GM21723 (cell line): ENCODE measurements at regions not wholly inside any gene's neighbourhood (a gene's known extent, or its start where the extent isn't known, plus 50 kb on each side); places are given as distances from the start of the nearest gene placed in this dataset.

Source experiments
- ATAC-seq: cut with Tn5 transposase; IDR thresholded peaks from one replicate; pipeline ENCODE4 v1.9.1; 2021; ENCODE audit warnings: mild to moderate bottlenecking, moderate library complexity; ENCODE audit not compliant: unreplicated experiment

DNA sequence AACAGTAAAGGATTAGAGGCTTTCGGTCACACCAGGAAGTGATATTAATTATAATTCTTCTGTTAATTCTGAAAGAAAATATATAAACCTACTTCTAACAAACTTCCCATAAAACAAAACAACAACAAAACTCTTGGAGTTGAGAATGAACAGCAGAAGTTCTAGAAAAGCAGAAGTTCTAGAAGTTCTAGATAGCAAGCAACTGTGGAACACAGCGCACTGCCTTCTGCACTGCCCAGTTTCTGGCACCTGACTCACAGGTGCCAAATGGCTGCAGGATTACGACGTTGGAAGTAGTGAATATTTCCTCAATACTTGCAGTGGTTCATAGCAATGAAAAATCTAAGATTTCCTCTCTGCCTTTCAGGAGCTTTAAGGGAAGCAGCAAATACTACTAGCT lies 132.2 kb downstream of the OR13A1 start:
- ATAC-seq: no peak

- ATAC-seq: no peak
Measured at GRCh38 chr10:45197816-45198485, 117.5 kb downstream of the OR13A1 start.

DNA sequence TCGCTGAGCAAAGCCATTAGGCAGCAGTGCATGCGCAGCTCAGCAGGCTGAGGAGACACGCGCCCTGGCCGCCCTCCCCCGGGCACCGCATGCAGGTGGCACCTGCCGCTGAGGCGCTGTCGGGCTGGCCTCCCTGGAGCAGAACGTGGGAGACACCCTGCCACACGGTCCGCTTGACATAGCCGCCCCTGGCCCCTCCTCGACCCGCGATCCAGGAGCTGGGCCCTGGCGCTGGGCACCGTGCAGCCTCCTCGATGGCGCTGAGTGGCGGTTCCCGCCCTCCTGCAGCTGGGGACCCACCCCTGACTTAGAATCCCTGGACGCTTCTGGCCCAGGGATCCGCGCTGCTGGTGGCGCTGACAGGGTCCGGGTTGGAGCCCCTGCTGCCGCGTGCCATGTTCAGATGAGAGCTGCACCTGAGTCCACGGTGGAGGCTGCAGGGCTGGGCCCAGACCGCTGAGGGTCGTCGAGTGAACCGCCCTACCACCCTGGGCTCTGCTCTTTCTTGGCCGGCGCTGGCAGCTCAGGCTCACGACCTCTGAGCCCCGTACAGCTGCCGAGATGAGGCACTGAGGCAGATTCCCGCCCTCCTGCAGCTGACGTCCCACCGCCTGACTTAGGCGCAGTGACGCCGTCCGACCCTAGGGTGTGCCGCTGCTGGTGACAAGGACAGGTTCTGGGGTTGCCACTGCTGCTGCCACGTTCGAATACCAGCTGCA lies 116.8 kb downstream of the OR13A1 start:
- no peak for ATAC-seq

GRCh38 chr10:45199205-45199740 lies 116.1 kb downstream of the OR13A1 start:
- ATAC-seq: no peak

DNA sequence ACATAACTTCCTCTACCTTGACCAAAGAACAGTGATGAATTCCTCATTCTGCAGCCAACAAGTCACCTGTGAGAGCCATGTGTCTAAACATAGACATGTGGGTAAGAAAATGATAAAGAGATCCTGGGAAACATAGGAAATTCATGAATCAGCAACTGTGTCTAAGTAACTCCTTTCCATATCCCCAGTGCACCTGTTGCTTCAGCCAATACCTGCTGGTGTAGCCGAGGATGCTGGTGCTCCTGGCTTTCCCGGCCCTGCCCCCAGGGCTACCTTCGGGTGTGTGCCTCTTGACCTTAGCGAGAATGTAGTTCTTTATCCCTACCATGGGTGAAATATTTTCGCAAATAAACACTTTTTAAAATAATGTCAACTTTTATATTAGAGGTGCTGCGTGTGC lies 114.1 kb downstream of the OR13A1 start:
- no peak for ATAC-seq

GRCh38 chr10:45202242-45202641 lies 113.2 kb downstream of the OR13A1 start:
- ATAC-seq: no peak

DNA sequence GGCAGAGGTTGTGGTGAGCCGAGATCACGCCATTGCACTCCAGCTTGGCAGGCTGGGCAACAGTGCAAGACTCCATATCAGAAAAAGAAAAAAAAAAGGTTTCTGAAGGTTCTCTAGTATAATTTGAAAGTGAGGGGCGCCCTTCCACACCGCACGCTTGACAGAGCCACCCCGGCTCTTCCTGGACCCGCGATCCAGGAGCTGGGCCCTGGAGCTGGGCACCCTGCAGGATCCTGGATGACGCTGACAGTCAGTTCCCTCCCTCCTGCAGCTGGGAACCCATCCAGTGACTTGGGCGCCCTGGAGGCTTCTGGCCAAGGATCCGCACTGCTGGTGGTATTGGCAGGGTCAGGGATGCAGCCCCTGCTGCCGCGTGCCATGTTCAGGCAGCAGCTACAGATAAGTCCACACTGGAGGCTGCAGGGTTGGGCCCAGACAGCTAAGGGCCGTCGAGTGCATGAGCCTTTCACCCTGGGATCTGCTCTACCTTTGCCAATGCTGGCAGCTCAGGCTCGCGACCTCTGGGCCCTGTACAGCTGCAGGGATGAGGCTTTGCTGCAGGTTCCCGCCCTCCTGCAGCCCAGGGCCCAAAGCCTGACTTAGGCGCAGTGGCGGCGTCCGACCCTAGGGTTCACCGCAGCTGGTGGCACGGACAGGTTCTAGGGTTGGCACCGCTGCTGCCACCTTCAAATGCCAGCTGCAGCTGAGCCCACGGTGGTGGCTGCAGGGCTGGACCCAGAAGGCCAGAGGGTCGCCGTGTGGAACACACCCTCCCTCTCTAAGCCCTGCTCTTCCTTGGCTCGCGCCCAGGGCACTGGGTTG lies 110.2 kb downstream of the OR13A1 start:
- no peak for ATAC-seq

- no peak for ATAC-seq
Measured at GRCh38 chr10:45209888-45210287, 105.5 kb downstream of the OR13A1 start.

GRCh38 chr10:45211576-45211975 lies 103.8 kb downstream of the OR13A1 start:
- no peak for ATAC-seq

- no peak for ATAC-seq
Measured at GRCh38 chr10:45219416-45219815, 96.0 kb downstream of the OR13A1 start.

DNA sequence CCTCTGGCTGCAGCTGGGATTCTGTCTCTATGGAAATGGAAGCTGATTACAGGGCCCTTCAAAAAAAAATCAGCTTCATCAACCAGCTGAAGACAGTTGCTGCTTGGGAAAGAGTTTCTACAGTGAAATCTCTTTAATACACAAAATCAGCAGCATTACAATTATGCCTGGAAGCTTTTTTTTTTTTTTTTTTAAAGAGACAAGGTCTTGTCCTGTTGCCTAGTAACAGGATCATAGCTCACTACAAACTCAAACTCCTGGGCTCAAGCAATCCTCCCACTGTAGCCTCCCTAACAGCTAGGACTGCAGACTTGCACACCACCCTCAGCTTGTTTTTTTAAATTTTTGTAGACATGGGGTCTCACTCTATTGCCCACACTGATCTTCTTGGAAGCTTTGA lies 94.5 kb downstream of the OR13A1 start:
- no peak for ATAC-seq

DNA sequence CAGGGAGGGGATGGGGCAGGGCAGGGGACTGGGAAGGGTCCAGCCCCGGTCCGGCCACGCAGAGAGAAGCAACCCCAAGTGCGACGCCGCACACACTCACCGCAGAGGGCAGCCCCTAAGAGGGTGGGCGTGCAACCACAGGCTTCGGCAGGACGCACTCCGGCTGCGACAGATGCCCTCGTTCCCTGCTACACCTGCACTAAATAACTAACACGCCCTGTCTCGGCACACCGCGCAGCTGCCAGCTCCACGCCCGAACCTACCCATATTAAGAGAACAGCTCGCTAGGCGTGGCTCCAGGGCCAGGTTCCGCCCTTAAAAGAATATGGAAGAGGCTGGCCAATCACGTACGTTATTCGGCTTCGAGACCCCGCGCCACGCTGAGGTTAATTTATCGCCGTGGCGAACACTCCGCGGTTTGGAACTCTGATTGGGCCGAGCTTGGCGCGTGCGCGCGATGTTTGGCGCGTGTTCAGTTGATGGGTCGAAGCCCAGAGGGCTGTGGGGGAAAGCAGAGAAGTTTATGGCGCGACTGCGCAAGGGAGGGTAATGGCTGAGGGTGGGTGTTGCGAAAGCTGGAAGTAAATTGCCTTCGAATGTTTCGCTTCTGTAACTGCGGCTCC lies 91.1 kb downstream of the OR13A1 start:
- no peak for ATAC-seq

DNA sequence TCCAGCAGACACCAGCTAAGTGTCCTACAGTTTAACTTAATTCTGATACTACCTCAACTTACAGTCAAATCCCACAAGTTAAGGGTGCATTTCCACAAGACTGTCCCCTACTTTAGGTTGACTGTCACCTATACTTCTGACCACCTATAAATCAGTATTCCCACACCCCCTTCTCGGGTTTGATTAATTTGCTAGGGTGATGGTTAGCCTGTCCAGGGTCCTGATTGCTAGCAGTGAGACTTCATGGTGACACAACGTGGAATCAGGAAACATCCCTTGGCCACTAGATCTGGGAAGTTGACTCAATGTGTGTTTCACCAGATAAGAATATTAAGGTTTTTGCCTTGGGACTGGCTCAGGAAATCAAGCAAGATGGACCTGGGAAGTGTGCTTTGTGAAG lies 88.4 kb downstream of the OR13A1 start:
- ATAC-seq: no peak

GRCh38 chr10:45227456-45227855 lies 88.0 kb downstream of the OR13A1 start:
- no peak for ATAC-seq

DNA sequence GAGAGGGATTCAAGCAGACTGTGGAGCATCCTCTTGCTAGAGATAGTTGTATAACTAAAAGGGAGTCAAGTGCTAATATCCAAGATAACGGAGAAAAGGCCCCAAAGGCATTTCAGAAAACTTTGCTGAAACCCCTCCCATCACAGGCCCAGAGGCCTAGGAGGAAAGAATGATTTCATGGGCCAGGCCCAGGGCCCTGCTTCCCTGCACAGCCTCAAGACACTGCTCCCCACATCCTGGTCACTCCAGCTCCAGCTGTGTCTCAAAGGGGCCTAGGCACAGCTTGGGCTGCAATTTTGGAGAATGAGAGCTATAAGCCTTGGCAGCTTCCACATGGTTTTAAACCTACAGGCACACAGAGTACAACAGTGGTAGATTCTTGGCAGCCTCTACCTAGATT lies 85.6 kb downstream of the OR13A1 start:
- ATAC-seq: no peak

- peak; percentile 72 for ATAC-seq
Measured at GRCh38 chr10:45235260-45235769, 80.1 kb downstream of the OR13A1 start.

DNA sequence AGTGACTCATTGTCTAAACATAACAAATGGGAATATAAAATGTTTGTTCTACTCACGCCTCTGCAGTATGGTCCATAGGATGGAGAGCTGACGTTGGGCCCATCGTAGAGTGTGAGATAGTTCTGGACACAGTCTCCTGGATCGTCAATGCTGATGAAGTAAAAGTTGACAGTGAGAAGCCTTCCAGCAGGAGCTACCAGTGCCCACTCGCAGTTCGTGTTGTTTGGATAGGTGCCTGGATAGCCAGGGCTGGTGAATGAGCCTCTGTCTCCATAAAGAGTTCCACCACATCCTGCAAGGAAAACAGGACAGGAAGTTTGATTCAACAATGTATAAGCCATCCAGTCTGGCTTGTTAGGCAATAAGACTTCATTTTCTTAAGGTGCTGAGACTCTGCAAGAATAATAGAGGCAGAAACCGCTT lies 79.6 kb downstream of the OR13A1 start:
- no peak for ATAC-seq

DNA sequence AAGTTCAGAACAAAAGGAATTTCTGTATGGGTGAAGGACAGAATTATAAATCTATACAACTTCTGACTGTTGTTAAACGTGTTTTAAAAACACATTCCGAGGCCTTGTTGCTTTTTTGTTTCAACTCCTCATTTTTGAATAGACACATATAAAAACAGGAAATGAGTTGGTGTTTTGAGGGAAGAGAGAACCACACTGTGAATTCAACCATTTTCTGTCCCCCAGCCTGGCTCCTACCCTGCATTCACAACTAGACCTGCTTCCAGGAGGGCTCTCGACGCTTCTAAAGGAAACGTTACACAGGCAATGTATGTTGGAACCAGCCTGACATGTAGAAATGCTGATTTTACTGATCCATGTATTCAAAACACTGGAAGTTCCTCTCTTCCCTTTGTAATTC lies 76.5 kb downstream of the OR13A1 start:
- ATAC-seq: no peak

GRCh38 chr10:45239642-45240041 lies 75.8 kb downstream of the OR13A1 start:
- no peak for ATAC-seq

DNA sequence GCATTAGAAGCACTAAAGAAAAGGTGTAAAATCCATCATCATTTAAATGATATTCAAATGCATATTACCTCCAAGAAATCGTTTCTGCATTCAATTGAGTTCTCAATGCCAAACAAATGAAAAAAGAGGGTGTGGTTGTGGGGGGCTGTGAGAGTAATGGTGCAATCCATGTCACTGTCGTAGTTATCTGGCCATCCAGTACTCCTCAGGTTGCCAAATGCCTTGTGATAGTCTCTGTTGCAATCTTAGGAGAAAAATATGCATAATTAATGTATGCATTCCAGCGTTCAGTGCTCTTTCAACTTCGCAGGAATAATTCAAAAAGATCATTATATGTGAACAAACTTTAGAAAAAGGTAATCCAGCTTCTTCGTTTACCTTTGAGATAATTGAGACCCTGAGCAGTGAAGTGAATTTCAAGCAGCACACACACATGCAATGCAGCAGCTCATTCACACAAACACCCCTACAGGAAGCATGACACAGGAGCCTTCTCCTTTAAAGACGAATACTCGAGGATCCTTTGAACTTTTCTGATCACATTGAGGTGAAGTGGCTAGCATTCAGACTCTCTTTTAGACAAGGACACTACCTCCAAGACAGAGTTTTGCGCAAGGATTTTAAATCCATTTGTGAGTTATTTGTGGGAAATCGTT lies 73.4 kb downstream of the OR13A1 start:
- ATAC-seq: no peak
